ENCODE measurements at regions not wholly inside any gene's neighbourhood (a gene's known extent, or its start where the extent isn't known, plus 50 kb on each side); places are given as distances from the start of the nearest gene placed in this dataset.

GRCh38 chr6:21678990-21679389 is 85.4 kb downstream of the SOX4 start:
- no peak overlapping the region for H3K27ac ChIP-seq (ENCODE audit: low read depth, low read length, poor library complexity, severe bottlenecking)
- H2AFZ ChIP-seq (ENCODE audit: low read length), result no peak overlapping the region
- H3K9ac ChIP-seq (ENCODE audit: low read length), result no peak overlapping the region
- H3K9me2 ChIP-seq (ENCODE audit: low read depth, low read length), result no peaks in the 10 kb centered on the region
- no peaks in the 10 kb centered on the region for H3K9me3 ChIP-seq (ENCODE audit: low read length)
- H3K4me3 ChIP-seq (ENCODE audit: low read depth, low read length, poor library complexity, severe bottlenecking), result no peak overlapping the region
- H3K27me3 ChIP-seq (ENCODE audit: insufficient read depth, low read length), result no peaks in the 10 kb centered on the region
- no peaks in the 10 kb centered on the region for H4K20me1 ChIP-seq (ENCODE audit: insufficient read depth, low read length)
- TF ChIP-seq EZH2 (IDR thresholded peaks at IDR 0.05; ENCODE audit: borderline replicate concordance, low read length), result no peak
- TF ChIP-seq, protein P1, sequence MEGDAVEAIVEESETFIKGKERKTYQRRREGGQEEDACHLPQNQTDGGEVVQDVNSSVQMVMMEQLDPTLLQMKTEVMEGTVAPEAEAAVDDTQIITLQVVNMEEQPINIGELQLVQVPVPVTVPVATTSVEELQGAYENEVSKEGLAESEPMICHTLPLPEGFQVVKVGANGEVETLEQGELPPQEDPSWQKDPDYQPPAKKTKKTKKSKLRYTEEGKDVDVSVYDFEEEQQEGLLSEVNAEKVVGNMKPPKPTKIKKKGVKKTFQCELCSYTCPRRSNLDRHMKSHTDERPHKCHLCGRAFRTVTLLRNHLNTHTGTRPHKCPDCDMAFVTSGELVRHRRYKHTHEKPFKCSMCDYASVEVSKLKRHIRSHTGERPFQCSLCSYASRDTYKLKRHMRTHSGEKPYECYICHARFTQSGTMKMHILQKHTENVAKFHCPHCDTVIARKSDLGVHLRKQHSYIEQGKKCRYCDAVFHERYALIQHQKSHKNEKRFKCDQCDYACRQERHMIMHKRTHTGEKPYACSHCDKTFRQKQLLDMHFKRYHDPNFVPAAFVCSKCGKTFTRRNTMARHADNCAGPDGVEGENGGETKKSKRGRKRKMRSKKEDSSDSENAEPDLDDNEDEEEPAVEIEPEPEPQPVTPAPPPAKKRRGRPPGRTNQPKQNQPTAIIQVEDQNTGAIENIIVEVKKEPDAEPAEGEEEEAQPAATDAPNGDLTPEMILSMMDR (IDR thresholded peaks at IDR 0.05; ENCODE audit: low read length), result no peak
- no peaks in the 10 kb centered on the region for H3F3A ChIP-seq (ENCODE audit: insufficient read depth, low read length)
- no peak overlapping the region for H3K4me2 ChIP-seq (ENCODE audit: low read length)
- H3K36me3 ChIP-seq (ENCODE audit: insufficient read depth, low read length), result no peaks in the 10 kb centered on the region
- H3K79me2 ChIP-seq (ENCODE audit: insufficient read depth, low read length), result no peaks in the 10 kb centered on the region
- no peaks in the 10 kb centered on the region for H3K4me1 ChIP-seq (ENCODE audit: insufficient read depth, low read length, severe bottlenecking)

- H4K20me1 ChIP-seq (ENCODE audit: insufficient read depth, low read length), result no peaks in the 10 kb centered on the region
- H3K4me1 ChIP-seq (ENCODE audit: insufficient read depth, low read length, severe bottlenecking), result no peaks in the 10 kb centered on the region
- H3K27me3 ChIP-seq (ENCODE audit: insufficient read depth, low read length), result no peaks in the 10 kb centered on the region
- H3K9ac ChIP-seq (ENCODE audit: low read length), result no peak overlapping the region
- no peak overlapping the region for H3K27ac ChIP-seq (ENCODE audit: low read depth, low read length, poor library complexity, severe bottlenecking)
- H3K4me2 ChIP-seq (ENCODE audit: low read length), result no peak overlapping the region
- no peak overlapping the region for H3K4me3 ChIP-seq (ENCODE audit: low read depth, low read length, poor library complexity, severe bottlenecking)
- no peak for TF ChIP-seq EZH2 (IDR thresholded peaks at IDR 0.05; ENCODE audit: borderline replicate concordance, low read length)
- TF ChIP-seq, protein P1 (IDR thresholded peaks at IDR 0.05; ENCODE audit: low read length), result no peak
- H3K9me3 ChIP-seq (ENCODE audit: low read length), result no peaks in the 10 kb centered on the region
- no peaks in the 10 kb centered on the region for H3K9me2 ChIP-seq (ENCODE audit: low read depth, low read length)
- H3K79me2 ChIP-seq (ENCODE audit: insufficient read depth, low read length), result no peaks in the 10 kb centered on the region
- H3F3A ChIP-seq (ENCODE audit: insufficient read depth, low read length), result no peaks in the 10 kb centered on the region
- no peak overlapping the region for H2AFZ ChIP-seq (ENCODE audit: low read length)
- no peaks in the 10 kb centered on the region for H3K36me3 ChIP-seq (ENCODE audit: insufficient read depth, low read length)
Measured at GRCh38 chr6:21679761-21680265, 86.3 kb downstream of the SOX4 start.

DNA sequence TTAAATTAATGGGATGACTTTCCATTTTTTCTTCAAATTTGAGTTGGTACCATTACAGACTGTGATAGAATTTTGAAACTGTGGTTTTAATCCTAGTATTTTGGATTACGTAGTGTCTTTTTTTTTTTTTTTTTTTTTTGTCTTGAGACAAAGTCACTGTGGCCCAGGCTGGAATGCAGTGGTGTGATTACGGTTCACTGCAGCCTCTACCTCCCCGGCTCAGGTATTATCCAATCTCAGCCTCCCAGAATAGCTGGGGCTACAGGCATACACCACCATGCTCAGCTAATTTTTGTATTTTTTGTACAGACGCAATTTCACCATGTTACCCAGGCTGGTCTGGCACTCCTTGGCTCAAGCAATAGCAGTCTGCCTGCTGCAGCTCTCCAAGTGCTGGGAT is 87.1 kb downstream of the SOX4 start:
- Histone ChIP-seq H3K27ac (ENCODE audit: low read depth, low read length, poor library complexity, severe bottlenecking) (no peak overlapping the region), H3K9me3 (ENCODE audit: low read length) (no peaks in the 10 kb centered on the region), H3K4me1 (ENCODE audit: insufficient read depth, low read length, severe bottlenecking) (no peaks in the 10 kb centered on the region), H3K4me2 (ENCODE audit: low read length) (no peak overlapping the region), H3K9ac (ENCODE audit: low read length) (no peak overlapping the region), H3K27me3 (ENCODE audit: insufficient read depth, low read length) (no peaks in the 10 kb centered on the region), H4K20me1 (ENCODE audit: insufficient read depth, low read length) (no peaks in the 10 kb centered on the region), H3K79me2 (ENCODE audit: insufficient read depth, low read length) (no peaks in the 10 kb centered on the region), H3K4me3 (ENCODE audit: low read depth, low read length, poor library complexity, severe bottlenecking) (no peak overlapping the region), H3K9me2 (ENCODE audit: low read depth, low read length) (no peaks in the 10 kb centered on the region), H3K36me3 (ENCODE audit: insufficient read depth, low read length) (no peaks in the 10 kb centered on the region), H2AFZ (ENCODE audit: low read length) (no peak overlapping the region), H3F3A (ENCODE audit: insufficient read depth, low read length) (no peaks in the 10 kb centered on the region)
- TF ChIP-seq EZH2 (IDR thresholded peaks at IDR 0.05; ENCODE audit: borderline replicate concordance, low read length), result no peak
- TF ChIP-seq, protein P1 (IDR thresholded peaks at IDR 0.05; ENCODE audit: low read length), result no peak

Measured in OCI-LY1 (cell line).